CD4-positive, alpha-beta memory T cell (primary cell): ENCODE measurements at regions not wholly inside any gene's neighbourhood (a gene's known extent, or its start where the extent isn't known, plus 50 kb on each side); places are given as distances from the start of the nearest gene placed in this dataset.

ENCODE experiments used
- CTCF ChIA-PET: fragments of 350-600 bp; sonication (Branson Sonifier 250); formaldehyde crosslinking; loops from one replicate; lab custom pipeline; 2021; ENCODE audit warnings: inconsistent platforms; ENCODE audit not compliant: partially characterized antibody; lab: Charles Lee
- POLR2A ChIA-PET: fragments of 350-600 bp; sonication (Branson Sonifier 250); formaldehyde crosslinking; loops from one replicate; lab custom pipeline; 2021; ENCODE audit not compliant: partially characterized antibody; lab: Charles Lee
- DNase-seq, 5 donors: peaks; one replicate each; pipeline versions ENCODE4 v3.0.0 to v3.0.0-alpha.2; 2020 to 2022; ENCODE audit warnings: mixed read lengths in 1 of 5
- H3K27ac ChIP-seq: one replicate; pipeline ENCODE4 v1.7.0; 2013; ENCODE audit warnings: low read depth, low read length
- H3K27me3 ChIP-seq: 2 replicates; pipeline ENCODE4 v1.7.0; 2013; ENCODE audit warnings: mild to moderate bottlenecking, low read length, moderate library complexity; ENCODE audit not compliant: insufficient read depth
- H3K36me3 ChIP-seq: 2 replicates; pipeline ENCODE4 v1.7.0; 2013; ENCODE audit warnings: mild to moderate bottlenecking, low read length, moderate library complexity; ENCODE audit not compliant: insufficient read depth
- H3K4me1 ChIP-seq: 2 replicates; pipeline ENCODE4 v1.7.0; 2013; ENCODE audit warnings: mild to moderate bottlenecking, low read length, moderate library complexity; ENCODE audit not compliant: insufficient read depth
- H3K4me3 ChIP-seq, 2 donors: one replicate each; pipeline ENCODE4 v1.7.0; 2013; ENCODE audit warnings: low read length in 2 of 2, mild to moderate bottlenecking in 1 of 2
- H3K9me3 ChIP-seq, 2 donors: one replicate each; pipeline ENCODE4 v1.7.0; 2013; ENCODE audit warnings: low read length in 2 of 2, control low read depth in 1 of 2; ENCODE audit not compliant: control insufficient read depth in 1 of 2
- H3K27ac Mint-ChIP-seq, 7 donors: one replicate each; pipeline ENCODE4 v1.8.0; 2020 to 2021; ENCODE audit warnings: mixed read lengths in 7 of 7, mild to moderate bottlenecking in 6 of 7, inconsistent platforms in 3 of 7, moderate library complexity in 3 of 7
- H3K27me3 Mint-ChIP-seq, 2 donors: one replicate each; pipeline ENCODE4 v1.8.0; 2020 to 2021; ENCODE audit warnings: mixed read lengths in 2 of 2
- H3K36me3 Mint-ChIP-seq, 2 donors: one replicate each; pipeline ENCODE4 v1.8.0; 2020 to 2021; ENCODE audit warnings: mixed read lengths in 2 of 2, inconsistent platforms in 1 of 2, mild to moderate bottlenecking in 1 of 2
- H3K4me1 Mint-ChIP-seq, 4 donors: one replicate each; pipeline ENCODE4 v1.8.0; 2020 to 2021; ENCODE audit warnings: mixed read lengths in 4 of 4, mild to moderate bottlenecking in 1 of 4
- H3K4me3 Mint-ChIP-seq, 8 donors: one replicate each; pipeline ENCODE4 v1.8.0; 2020 to 2021; ENCODE audit warnings: mixed read lengths in 8 of 8, mild to moderate bottlenecking in 7 of 8, moderate library complexity in 6 of 8, inconsistent platforms in 3 of 8
- H3K9me3 Mint-ChIP-seq, 8 donors: one replicate each; pipeline ENCODE4 v1.8.0; 2020 to 2021; ENCODE audit warnings: mixed read lengths in 8 of 8, mild to moderate bottlenecking in 5 of 8, inconsistent platforms in 3 of 8, moderate library complexity in 1 of 8
- intact Hi-C: fragments of 100-400 bp; cut with micrococcal nuclease; formaldehyde crosslinking; loops from one replicate; pipeline ENCODE4 v1.15.1; 2023

DNA sequence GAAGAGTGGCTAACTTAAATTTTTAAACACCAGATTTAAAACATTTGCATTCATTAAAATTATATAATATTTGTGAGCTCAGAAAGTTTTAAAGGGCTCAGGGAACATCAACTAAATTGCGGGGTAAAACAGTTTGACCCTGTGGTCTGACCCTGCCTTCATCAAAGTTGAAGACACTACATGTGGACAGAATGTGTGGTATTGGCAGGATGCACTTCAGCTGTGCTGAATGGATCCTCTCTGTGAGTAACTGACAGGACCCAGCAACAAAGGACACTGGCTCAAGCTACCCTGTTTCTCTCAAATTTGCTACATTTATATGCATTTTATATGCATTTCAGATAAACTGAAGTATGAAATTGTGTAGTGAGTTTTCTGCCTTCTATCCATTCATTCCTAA is 288.5 kb downstream of the ZNF608 start:
- Mint-ChIP-seq H3K9me3 (peaks cover 0 to 9% (median 0%) of the 10 kb centered on the region in 8 donors), H3K27ac (no peak overlapping the region), H3K36me3 (no peaks in the 10 kb centered on the region), H3K4me3 (no peak overlapping the region), H3K4me1 (no peaks in the 10 kb centered on the region), H3K27me3 (no peaks in the 10 kb centered on the region)
- Histone ChIP-seq H3K4me1 (no peaks in the 10 kb centered on the region), H3K27me3 (no peaks in the 10 kb centered on the region), H3K9me3 (no peaks in the 10 kb centered on the region), H3K27ac (no peak overlapping the region), H3K4me3 (no peak overlapping the region), H3K36me3 (no peaks in the 10 kb centered on the region)
- intact Hi-C loops, result no loop called here
- no peak for DNase-seq
- CTCF ChIA-PET, result no interaction called here
- POLR2A ChIA-PET, result no interaction called here

DNA sequence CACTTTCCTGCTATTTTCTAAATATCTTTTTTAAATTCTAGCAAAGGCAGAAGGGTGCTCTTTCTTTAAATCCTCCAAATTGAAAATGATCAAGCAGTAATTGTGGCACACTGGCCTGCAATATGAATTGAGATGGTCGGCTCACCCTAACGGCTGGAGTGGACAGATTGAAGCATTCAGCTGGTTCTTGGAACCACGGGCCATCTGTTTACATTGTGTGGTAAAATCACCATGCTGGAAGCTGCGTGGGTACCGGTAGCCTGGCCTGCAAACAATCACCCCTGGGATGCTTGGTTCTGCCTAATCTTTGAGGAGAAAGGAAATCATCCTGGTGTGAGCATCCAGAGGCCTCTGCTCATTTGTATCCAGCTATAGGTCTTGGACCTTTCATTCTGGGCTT is 289.3 kb downstream of the ZNF608 start:
- Histone ChIP-seq H3K36me3 (no peaks in the 10 kb centered on the region), H3K4me3 (no peak overlapping the region), H3K4me1 (no peaks in the 10 kb centered on the region), H3K27me3 (no peaks in the 10 kb centered on the region), H3K27ac (no peak overlapping the region), H3K9me3 (no peaks in the 10 kb centered on the region)
- H3K9me3 Mint-ChIP-seq, result peaks cover 0 to 9% (median 0%) of the 10 kb centered on the region in 8 donors
- no peaks in the 10 kb centered on the region for H3K27me3 Mint-ChIP-seq
- H3K27ac Mint-ChIP-seq, result no peak overlapping the region
- no peaks in the 10 kb centered on the region for H3K4me1 Mint-ChIP-seq
- ChIA-PET POLR2A (no interaction called here), CTCF (no interaction called here)
- H3K4me3 Mint-ChIP-seq, result no peak overlapping the region
- DNase-seq, result no peak
- no peaks in the 10 kb centered on the region for H3K36me3 Mint-ChIP-seq
- intact Hi-C loops, result no loop called here

DNA sequence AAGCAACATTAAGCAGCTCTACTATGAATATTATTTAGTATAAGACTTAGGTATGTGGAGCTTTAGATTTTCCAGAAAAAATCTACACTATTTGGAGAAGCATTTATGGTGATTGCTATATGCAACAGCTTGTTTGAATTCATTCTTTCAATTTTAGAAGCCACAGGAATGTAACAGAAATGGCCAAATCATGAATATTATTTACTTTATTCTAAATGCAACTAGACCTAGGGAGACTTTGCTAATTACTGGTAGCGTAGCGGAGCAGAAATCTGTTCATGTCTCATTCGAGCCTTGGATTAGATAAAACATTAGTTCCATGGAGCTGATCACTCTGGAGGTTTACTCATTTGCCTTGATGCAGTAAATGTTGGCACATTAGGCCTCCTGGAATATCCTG is 290.2 kb downstream of the ZNF608 start:
- CTCF ChIA-PET, result no interaction called here
- no peak overlapping the region for H3K27ac Mint-ChIP-seq
- no peaks in the 10 kb centered on the region for H3K27me3 Mint-ChIP-seq
- Histone ChIP-seq H3K4me1 (no peaks in the 10 kb centered on the region), H3K9me3 (no peaks in the 10 kb centered on the region), H3K27me3 (no peaks in the 10 kb centered on the region), H3K27ac (no peak overlapping the region), H3K4me3 (no peak overlapping the region), H3K36me3 (no peaks in the 10 kb centered on the region)
- peaks cover 0 to 9% (median 0%) of the 10 kb centered on the region in 8 donors for H3K9me3 Mint-ChIP-seq
- intact Hi-C loops, result no loop called here
- no peaks in the 10 kb centered on the region for H3K4me1 Mint-ChIP-seq
- no peak for DNase-seq
- no peaks in the 10 kb centered on the region for H3K36me3 Mint-ChIP-seq
- POLR2A ChIA-PET, result no interaction called here
- no peak overlapping the region for H3K4me3 Mint-ChIP-seq

DNA sequence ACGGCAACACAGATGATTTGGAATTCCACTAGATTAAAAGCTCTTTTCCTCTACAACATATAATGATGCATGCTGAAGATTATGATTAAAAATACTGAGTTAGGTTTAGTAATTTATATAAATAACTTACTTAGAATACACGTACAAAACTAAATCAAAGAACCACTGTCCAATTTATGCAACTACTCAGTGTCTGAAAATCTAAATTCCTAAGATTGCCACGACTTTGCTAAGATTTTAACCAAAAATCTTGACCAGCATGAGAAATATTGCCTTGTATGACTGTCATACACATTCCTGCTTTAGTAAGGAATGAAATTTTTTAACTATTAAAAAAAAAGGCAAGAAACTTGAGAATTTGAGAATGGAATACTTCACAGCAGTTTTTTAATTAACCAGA is 292.4 kb downstream of the ZNF608 start:
- Histone ChIP-seq H3K4me3 (no peak overlapping the region), H3K27me3 (no peaks in the 10 kb centered on the region), H3K27ac (no peak overlapping the region), H3K36me3 (no peaks in the 10 kb centered on the region), H3K4me1 (no peaks in the 10 kb centered on the region), H3K9me3 (no peaks in the 10 kb centered on the region)
- H3K27ac Mint-ChIP-seq, result no peak overlapping the region
- peaks cover 0 to 6% (median 0%) of the 10 kb centered on the region in 8 donors for H3K9me3 Mint-ChIP-seq
- no peaks in the 10 kb centered on the region for H3K4me1 Mint-ChIP-seq
- no peak for DNase-seq
- H3K27me3 Mint-ChIP-seq, result no peaks in the 10 kb centered on the region
- CTCF ChIA-PET, result no interaction called here
- H3K4me3 Mint-ChIP-seq, result no peak overlapping the region
- no peaks in the 10 kb centered on the region for H3K36me3 Mint-ChIP-seq
- POLR2A ChIA-PET, result no interaction called here
- intact Hi-C loops, result no loop called here

DNA sequence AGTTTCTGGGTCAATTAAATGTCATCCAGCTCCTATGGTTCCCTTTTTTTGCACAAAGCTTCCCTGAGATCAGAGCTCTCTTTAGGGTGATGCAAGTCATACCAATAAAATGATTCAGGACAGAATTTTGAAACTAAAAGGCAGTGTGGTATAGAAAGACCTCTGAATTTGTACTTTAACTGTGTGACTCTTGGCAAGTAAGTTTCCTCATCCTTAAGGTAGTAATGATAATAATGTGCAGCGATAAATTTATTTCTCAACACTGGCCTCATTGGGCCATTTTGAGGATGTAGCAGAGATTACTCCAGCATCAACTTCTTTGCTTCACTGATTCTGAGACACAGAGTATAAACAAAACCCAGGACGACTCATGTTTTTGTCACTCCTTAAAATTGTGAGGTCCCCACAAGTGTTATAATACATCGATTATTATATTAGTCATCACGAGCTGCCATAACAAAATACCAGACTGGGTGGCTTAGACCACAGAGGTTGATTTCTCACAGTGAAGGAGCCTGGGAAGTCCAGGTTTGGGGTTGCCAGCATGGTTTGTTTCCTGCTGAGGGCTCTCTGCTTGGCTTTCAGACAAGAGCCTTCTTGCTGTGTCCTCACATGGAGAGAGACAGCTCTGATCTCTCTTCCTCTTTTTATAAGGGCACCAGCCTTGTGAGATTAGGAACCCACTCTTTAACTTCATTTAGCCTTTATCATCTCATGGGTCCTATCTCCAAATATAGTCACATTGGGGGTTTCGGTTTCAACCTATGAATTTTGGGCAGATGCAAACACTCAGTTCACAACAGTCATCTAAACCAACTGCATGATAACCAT is 293.0 kb downstream of the ZNF608 start:
- Mint-ChIP-seq H3K9me3 (peaks cover 0 to 6% (median 0%) of the 10 kb centered on the region in 8 donors), H3K36me3 (no peaks in the 10 kb centered on the region)

DNA sequence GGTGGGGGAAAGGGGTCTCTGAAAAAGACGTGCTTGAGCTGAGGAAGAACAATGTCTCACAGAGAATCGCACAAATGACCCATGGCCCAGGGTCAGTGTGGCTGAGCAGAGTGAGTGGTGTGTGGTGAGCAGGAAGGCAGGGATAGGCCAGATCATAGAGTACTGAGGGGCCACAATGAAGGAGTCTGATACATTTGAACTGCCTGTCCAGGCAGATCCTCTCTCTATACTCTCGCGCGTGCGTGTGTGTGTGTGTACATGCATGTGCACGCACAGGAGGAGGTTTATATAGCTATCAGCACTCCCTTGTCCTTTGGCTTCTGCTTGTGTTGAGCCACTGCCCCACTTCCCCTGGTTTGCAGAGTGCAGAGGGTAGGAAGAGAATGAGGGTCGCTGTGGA is 294.0 kb downstream of the ZNF608 start:
- Histone ChIP-seq H3K27me3 (no peaks in the 10 kb centered on the region), H3K4me1 (no peaks in the 10 kb centered on the region), H3K27ac (no peak overlapping the region), H3K36me3 (no peaks in the 10 kb centered on the region), H3K4me3 (no peak overlapping the region), H3K9me3 (no peaks in the 10 kb centered on the region)
- H3K4me3 Mint-ChIP-seq, result no peak overlapping the region
- no peaks in the 10 kb centered on the region for H3K36me3 Mint-ChIP-seq
- H3K9me3 Mint-ChIP-seq, result peaks cover 0 to 7% (median 0%) of the 10 kb centered on the region in 8 donors
- H3K4me1 Mint-ChIP-seq, result no peaks in the 10 kb centered on the region
- no peaks in the 10 kb centered on the region for H3K27me3 Mint-ChIP-seq
- POLR2A ChIA-PET, result no interaction called here
- CTCF ChIA-PET, result no interaction called here
- DNase-seq, result no peak
- no peak overlapping the region for H3K27ac Mint-ChIP-seq
- intact Hi-C loops, result no loop called here

More for the DNA sequence above, 293.0 kb downstream of the ZNF608 start:
- no peaks in the 10 kb centered on the region for H3K36me3 ChIP-seq
- DNase-seq, result no peak
- POLR2A ChIA-PET, result no interaction called here
- no peaks in the 10 kb centered on the region for H3K4me1 ChIP-seq
- H3K27me3 Mint-ChIP-seq, result no peaks in the 10 kb centered on the region
- no peaks in the 10 kb centered on the region for H3K4me1 Mint-ChIP-seq
- no peaks in the 10 kb centered on the region for H3K27me3 ChIP-seq
- H3K4me3 ChIP-seq, result no peak overlapping the region
- H3K4me3 Mint-ChIP-seq, result no peak overlapping the region
- CTCF ChIA-PET, result no interaction called here
- no peak overlapping the region for H3K27ac Mint-ChIP-seq
- intact Hi-C loops, result no loop called here
- H3K9me3 ChIP-seq, result no peaks in the 10 kb centered on the region
- no peak overlapping the region for H3K27ac ChIP-seq

DNA sequence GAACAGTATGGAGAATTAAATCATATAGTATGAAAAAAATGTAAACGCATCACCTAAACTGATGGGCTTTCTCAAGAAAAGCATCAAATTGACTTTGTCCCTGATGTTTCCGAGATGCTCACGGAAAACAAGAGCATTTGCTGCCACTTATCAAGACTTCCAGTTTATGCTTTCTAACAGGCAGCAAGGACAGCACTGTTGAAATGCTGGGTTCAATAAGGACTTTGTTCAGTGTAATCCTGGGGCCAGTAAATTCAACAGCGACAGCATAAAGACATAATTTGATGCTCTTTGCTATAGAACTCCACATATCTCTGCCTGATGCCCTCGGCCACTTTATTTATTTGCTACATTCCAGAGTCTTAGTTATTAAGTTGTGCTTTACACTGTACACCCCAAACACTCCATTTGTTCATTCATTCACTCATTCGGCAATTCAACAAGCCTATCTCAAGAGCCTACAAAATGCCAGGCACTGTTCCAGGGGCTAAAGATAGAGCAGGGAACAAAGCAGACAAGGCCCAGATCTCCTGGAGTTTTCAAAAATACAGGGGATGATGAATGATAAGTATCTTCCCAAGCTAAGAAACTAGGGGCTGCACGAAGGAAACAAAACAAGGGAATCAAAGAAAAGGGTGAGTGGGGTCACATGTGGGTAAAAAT is 294.6 kb downstream of the ZNF608 start:
- H3K36me3 ChIP-seq, result no peaks in the 10 kb centered on the region
- Mint-ChIP-seq H3K27ac (no peak overlapping the region), H3K4me1 (no peaks in the 10 kb centered on the region), H3K9me3 (peaks cover 0 to 9% (median 0%) of the 10 kb centered on the region in 8 donors), H3K4me3 (no peak overlapping the region), H3K27me3 (no peaks in the 10 kb centered on the region), H3K36me3 (no peaks in the 10 kb centered on the region)
- H3K27ac ChIP-seq, result no peak overlapping the region
- no peaks in the 10 kb centered on the region for H3K9me3 ChIP-seq
- no peaks in the 10 kb centered on the region for H3K27me3 ChIP-seq
- ChIA-PET POLR2A (no interaction called here), CTCF (no interaction called here)
- H3K4me1 ChIP-seq, result no peaks in the 10 kb centered on the region
- no peak for DNase-seq
- no peak overlapping the region for H3K4me3 ChIP-seq
- intact Hi-C loops, result no loop called here
